HG02943 (cell line): ENCODE measurements at regions not wholly inside any gene's neighbourhood (a gene's known extent, or its start where the extent isn't known, plus 50 kb on each side); places are given as distances from the start of the nearest gene placed in this dataset.
"Not testable (repeated sequence)": the region's sequence is repeated elsewhere in the genome, so short reads cannot be mapped to it uniquely, and the experiment has no call there.

ENCODE experiments used
- ATAC-seq: cut with Tn5 transposase; IDR thresholded peaks from one replicate; pipeline ENCODE4 v1.9.1; 2021; ENCODE audit warnings: mild to moderate bottlenecking, low read depth, moderate library complexity; ENCODE audit not compliant: unreplicated experiment

GRCh38 chr14:30064454-30064853 is 136.8 kb upstream of the PRKD1 start:
- ATAC-seq, result no peak

DNA sequence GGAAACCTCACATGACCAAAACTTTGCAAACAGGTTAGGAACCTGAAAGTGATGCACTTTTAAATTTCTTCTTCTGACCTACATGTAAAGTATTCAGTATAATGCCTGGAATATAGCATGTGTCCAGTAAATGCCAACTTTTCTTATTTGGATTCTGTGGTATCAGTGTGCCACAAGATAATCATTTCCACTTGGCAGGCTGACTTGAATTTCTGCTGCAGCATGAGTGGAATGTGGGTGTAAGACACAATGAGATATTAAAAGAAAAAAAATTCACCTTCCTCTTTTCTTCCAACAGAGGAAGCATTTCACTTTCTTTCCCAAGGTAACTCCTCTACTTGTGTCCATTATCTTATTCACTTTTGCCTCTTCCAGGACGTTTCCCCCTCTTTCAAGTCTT is 141.9 kb upstream of the PRKD1 start:
- no peak for ATAC-seq

GRCh38 chr14:30072454-30072853 is 144.8 kb upstream of the PRKD1 start:
- not testable (repeated sequence) for ATAC-seq

GRCh38 chr14:30077946-30078345 is 150.3 kb upstream of the PRKD1 start:
- ATAC-seq, result no peak

- ATAC-seq, result no peak
These were observed 151.3 kb upstream of the PRKD1 start for GRCh38 chr14:30078811-30079402.

- no peak for ATAC-seq
These were observed 154.8 kb upstream of the PRKD1 start for GRCh38 chr14:30082486-30082885.

- ATAC-seq, result no peak
These were observed 157.2 kb upstream of the PRKD1 start for GRCh38 chr14:30084811-30085210.

DNA sequence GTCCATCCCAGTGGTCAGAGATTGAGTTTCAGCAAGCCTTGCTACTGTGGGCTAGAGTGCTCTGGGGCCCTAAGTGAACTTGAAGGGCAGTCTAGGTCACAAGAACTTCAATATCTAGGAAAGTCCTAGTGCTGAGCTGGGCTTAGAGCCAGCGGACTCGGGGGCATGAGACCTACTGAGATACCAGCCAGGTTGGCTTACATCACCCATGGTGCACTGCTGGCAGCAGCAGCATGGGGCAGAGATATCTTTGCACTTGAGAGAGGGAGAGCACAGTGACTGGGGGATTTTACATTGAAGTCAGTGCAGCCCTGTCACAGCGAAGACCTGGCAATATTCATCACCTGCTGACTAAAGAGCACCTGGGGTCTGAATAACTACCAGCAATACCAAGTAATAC is 158.3 kb upstream of the PRKD1 start:
- no peak for ATAC-seq

- no peak for ATAC-seq
These were observed 161.0 kb upstream of the PRKD1 start for GRCh38 chr14:30088620-30089019.

DNA sequence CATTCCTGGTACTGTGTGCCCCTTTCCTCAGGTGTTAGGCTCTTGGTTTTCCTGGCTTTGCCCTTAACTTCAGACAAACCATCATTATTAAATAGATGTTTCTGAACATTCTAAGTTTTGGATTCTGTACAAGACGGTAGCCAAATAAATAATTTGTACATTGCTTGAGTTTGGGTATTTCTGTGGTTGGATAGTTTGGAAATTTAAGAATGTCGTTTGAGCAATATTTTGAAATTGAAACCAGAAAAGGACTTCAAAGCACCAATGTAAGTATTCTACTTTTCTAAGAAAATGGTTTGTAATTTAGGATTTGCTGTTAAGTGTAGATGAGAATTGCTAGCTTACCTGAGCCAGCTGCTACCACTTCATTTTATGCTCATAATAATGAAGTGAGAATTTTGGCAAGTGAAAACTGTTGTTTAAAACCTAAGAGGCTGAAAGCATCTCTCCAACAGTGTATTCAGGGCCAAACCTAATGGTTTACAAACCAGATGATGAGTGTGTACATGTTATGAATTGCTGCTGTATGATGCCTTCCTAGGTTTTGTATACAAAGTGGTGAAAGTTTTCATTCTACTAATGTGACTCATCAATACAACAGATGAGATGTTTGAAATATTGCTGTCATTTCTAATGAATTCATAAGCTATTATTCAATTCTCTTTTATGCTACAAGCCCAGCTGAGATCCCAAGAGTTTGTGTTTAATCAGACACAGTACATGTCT is 181.5 kb upstream of the PRKD1 start:
- ATAC-seq, result no peak

DNA sequence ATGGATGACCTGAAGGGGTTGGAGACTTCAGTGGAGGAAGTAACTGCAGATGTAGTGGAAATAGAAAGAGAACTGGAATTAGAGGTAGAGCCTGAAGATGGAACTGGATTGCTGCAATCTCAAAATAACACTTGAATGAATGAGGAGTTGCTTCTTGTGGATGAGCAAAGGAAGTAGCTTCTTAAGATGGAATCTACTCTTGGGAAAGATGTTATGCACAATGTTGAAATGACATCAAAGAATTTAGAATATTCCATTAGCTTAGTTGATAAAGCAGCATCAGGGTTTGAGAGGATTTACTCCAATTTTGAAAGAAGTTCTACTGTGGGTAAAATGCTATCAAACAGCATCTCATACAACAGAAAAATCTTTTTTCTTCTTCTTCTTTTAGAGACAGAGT is 186.4 kb upstream of the PRKD1 start:
- no peak for ATAC-seq

DNA sequence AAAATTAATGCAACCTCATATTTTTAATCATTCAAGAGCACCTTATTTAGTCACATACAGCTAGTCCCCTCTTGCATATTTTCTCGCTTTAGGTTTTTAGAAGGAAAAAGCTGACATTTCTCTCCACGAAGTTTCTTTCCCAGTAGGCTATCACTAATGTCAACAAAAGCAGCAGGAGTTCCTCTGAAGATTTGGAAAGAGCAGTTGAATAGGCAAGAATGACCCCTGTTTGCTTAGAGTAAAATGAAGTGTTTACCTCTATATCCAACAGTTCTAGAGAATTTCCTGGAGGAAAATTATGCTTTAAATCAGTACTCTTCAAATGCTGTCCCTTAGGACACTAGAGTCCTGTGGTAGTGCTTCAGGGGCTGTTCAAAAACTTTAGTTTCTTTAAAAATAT is 188.1 kb upstream of the PRKD1 start:
- no peak for ATAC-seq

DNA sequence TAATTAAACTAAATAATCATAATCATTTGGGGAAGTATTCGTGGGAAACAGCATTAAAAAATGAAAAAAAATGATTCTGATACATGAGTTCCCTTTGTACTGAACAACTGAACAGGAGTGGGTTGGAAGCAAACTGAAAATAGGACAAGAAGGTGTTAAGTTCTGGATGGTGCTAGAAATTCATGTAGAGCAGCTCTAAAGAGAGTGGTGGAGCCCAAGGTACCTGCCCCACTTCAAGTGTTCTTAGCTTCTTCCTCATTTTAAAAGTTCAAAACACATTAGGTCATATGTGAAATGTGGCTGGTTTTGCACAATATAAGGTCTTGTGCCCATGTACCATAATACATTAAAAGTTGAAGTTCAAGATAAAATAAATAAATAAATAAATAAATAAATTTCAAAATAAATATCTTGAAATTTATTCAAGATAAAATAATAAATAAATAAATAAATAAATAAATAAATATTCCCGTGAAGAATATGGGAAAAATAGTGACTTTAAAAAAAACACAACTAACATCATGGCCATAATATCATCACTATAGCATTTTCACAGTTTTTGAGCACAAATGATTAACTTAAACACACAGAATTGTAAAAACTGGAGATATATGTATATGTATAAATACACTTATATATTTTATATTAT is 191.5 kb upstream of the PRKD1 start:
- no peak for ATAC-seq

- no peak for ATAC-seq
These were observed 197.8 kb upstream of the PRKD1 start for GRCh38 chr14:30125322-30125979.

- ATAC-seq, result no peak
These were observed 202.2 kb upstream of the PRKD1 start for GRCh38 chr14:30129807-30130206.

GRCh38 chr14:30131581-30132097 is 204.0 kb upstream of the PRKD1 start:
- ATAC-seq, result no peak

DNA sequence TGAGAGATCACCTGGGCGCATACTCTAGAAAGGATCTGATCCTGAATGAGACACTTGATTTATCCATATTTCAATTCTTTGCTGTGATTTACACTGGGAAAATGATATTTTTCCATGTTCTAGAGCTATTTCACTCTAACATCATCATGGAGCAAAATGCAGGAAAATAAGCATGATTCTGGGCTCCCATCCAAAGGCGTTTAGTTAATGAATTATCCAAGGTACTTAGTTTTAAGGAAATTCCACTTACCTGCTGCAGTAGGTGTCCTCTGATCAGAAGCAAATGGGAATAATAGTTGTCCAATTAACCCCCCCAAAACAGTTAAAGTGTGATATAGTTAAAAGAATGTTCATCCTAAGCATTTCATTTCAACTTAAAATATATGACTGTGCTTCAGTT is 204.5 kb upstream of the PRKD1 start:
- ATAC-seq, result no peak

GRCh38 chr14:30134936-30135335 is 207.3 kb upstream of the PRKD1 start:
- no peak for ATAC-seq

DNA sequence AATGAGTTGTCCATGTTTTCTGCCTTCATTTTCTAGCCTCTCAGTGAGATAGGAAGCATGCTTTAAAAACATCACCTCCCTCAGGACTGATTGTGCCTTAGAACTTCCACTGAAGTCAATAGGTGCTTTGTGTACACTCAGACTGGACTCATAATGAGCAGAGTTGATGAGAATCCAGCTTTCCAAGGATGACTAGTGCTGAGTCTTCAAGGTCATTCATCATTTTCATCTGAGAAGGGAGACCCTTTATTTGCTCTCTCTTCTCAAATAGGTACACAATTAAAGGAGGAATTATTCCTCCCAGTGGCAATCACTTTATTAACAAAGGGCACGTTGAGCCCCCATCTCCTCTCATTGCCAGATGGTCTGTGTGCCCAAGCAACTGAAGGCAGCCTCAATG is 210.9 kb upstream of the PRKD1 start:
- ATAC-seq, result no peak

DNA sequence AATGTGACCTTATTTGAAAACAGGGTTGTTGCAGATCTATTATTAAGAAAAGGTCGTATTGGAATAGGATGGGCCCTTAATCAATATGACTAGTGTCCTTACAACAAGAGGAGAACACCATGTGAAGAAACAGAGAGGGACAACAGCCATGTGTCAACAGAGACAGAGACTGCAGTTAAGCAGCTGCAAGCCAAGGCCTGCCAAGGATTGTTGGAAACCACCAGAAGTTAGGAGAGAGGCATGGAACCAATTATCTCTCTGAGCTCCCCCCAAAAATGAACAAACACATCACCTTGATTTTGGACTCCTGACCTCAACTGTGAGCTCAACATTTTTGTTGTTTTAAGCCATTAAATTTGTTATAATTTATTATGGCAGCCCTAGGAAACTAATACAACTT is 214.6 kb upstream of the PRKD1 start:
- ATAC-seq, result no peak

DNA sequence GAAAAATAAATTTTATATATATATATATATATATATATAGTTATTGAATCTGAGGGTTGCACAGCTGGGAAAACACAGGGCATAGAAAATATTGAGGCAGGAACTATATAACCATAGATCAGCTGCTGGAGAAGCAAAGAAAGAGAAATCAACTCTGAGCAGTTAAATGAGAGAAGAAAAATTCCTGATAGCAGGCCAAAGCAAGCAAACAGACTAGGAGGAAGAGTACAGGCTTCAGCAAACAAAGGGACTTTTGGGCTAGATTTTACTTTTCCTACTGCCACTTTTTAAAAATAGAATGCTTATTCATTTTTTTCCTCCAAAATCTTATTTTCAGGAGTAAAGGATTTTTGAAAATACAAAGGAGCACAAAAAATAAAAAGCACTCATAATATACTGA is 216.0 kb upstream of the PRKD1 start:
- no peak for ATAC-seq
